Left lung (tissue), 4 donors: ENCODE measurements at regions not wholly inside any gene's neighbourhood (a gene's known extent, or its start where the extent isn't known, plus 50 kb on each side); places are given as distances from the start of the nearest gene placed in this dataset.

Experiments used
- ATAC-seq: fragments of 200-7000 bp; cut with Tn5 transposase; one replicate; pipeline ENCODE4 v1.9.1; 2020; ENCODE audit warnings: moderate library complexity
- DNase-seq, 4 donors: peaks; one replicate each; pipeline ENCODE4 v3.0.0-alpha.2; 2013 to 2020
- H3K27ac ChIP-seq, 2 donors: fragments of 200-600 bp; sonication (generic) in 1 of 2; one replicate each; pipeline versions ENCODE4 v1.5.0 to v1.8.0; 2020 to 2021
- H3K27me3 ChIP-seq, 2 donors: fragments of 200-600 bp; sonication (generic) in 1 of 2; one replicate each; pipeline versions ENCODE4 v1.5.0 to v1.8.0; 2020 to 2021
- H3K36me3 ChIP-seq, 2 donors: fragments of 200-600 bp; sonication (generic) in 1 of 2; one replicate each; pipeline versions ENCODE4 v1.5.0 to v1.8.0; 2020 to 2021
- H3K4me1 ChIP-seq, 2 donors: fragments of 200-600 bp; one replicate each; pipeline ENCODE4 v1.8.0; 2021
- H3K4me3 ChIP-seq, 2 donors: fragments of 200-600 bp; sonication (generic) in 1 of 2; one replicate each; pipeline versions ENCODE4 v1.5.0 to v1.8.0; 2020 to 2021; ENCODE audit warnings: mild to moderate bottlenecking in 1 of 2
- H3K9me3 ChIP-seq, 2 donors: fragments of 200-600 bp; sonication (generic) in 1 of 2; one replicate each; pipeline versions ENCODE4 v1.5.0 to v1.8.0; 2020 to 2021
- CTCF ChIP-seq, 2 donors: fragments of 200-600 bp; sonication (generic) in 1 of 2; IDR thresholded peaks; one replicate each; pipeline versions ENCODE4 v1.5.0 to v1.8.0; 2021; ENCODE audit warnings: antibody characterized with exemption in 2 of 2
- intact Hi-C, 2 donors: fragments of 100-400 bp; cut with DNase I; formaldehyde crosslinking; loops; one replicate each; pipeline versions ENCODE4 v1.11.2 to v1.14.2; 2022
- donor health status: DM: no; HTN: yes; CAD: no.
- donor health status: DM: no; HTN: no; CAD: no.

GRCh38 chr5:91910655-91911054 is 527.5 kb upstream of the ARRDC3 start:
- intact Hi-C loops = no loop called here
- H3K4me1 ChIP-seq = no peaks in the 10 kb centered on the region
- ATAC-seq (no peak), DNase-seq (no peak)
- TF ChIP-seq CTCF (IDR thresholded peaks at IDR 0.05) = no peak
- no peak overlapping the region for H3K4me3 ChIP-seq
- H3K36me3 ChIP-seq = no peaks in the 10 kb centered on the region
- no peaks in the 10 kb centered on the region for H3K9me3 ChIP-seq
- H3K27ac ChIP-seq = no peak overlapping the region
- H3K27me3 ChIP-seq = no peaks in the 10 kb centered on the region

- H3K36me3 ChIP-seq = no peaks in the 10 kb centered on the region
- no peaks in the 10 kb centered on the region for H3K9me3 ChIP-seq
- H3K4me1 ChIP-seq = no peaks in the 10 kb centered on the region
- no peak for TF ChIP-seq CTCF (IDR thresholded peaks at IDR 0.05)
- H3K27ac ChIP-seq = no peak overlapping the region
- H3K4me3 ChIP-seq = no peak overlapping the region
- no peaks in the 10 kb centered on the region for H3K27me3 ChIP-seq
- ATAC-seq (no peak), DNase-seq (no peak)
- intact Hi-C loops = no loop called here
Observed at GRCh38 chr5:91910247-91910646, 527.1 kb upstream of the ARRDC3 start.

DNA sequence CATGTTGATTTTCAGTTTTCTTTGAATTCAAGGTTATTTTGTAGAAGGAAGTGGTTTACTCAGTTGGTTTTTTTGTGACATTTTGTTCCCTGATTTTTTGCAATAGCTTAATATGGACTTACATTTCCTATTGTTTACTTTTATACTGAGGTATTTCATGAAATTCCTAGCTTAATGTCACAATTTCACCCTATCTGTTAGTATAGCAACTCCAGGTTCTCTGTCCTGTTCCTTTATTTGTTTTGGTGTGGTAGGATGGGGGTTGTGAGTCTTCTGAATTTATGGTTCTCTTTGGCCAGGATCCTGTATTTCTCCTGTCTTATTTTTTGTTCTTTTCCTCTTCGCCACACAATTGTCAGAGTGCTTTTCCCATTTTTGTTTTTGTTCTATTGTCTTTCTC is 523.4 kb upstream of the ARRDC3 start:
- H3K27me3 ChIP-seq = no peaks in the 10 kb centered on the region
- H3K9me3 ChIP-seq = no peaks in the 10 kb centered on the region
- TF ChIP-seq CTCF (IDR thresholded peaks at IDR 0.05) = no peak
- no peak overlapping the region for H3K4me3 ChIP-seq
- no peaks in the 10 kb centered on the region for H3K4me1 ChIP-seq
- intact Hi-C loops = no loop called here
- no peaks in the 10 kb centered on the region for H3K36me3 ChIP-seq
- ATAC-seq = no peak
- no peak for DNase-seq
- no peak overlapping the region for H3K27ac ChIP-seq

- Histone ChIP-seq H3K4me1 (no peaks in the 10 kb centered on the region), H3K4me3 (no peak overlapping the region), H3K27me3 (no peaks in the 10 kb centered on the region), H3K27ac (no peak overlapping the region), H3K36me3 (no peaks in the 10 kb centered on the region), H3K9me3 (no peaks in the 10 kb centered on the region)
- DNase-seq (no peak), ATAC-seq (no peak)
- intact Hi-C loops = no loop called here
- no peak for TF ChIP-seq CTCF (IDR thresholded peaks at IDR 0.05)
Observed at GRCh38 chr5:91906027-91906426, 522.9 kb upstream of the ARRDC3 start.

- Histone ChIP-seq H3K36me3 (no peaks in the 10 kb centered on the region), H3K9me3 (no peaks in the 10 kb centered on the region), H3K4me3 (no peak overlapping the region), H3K27ac (no peak overlapping the region), H3K4me1 (no peaks in the 10 kb centered on the region), H3K27me3 (no peaks in the 10 kb centered on the region)
- ATAC-seq (no peak), DNase-seq (no peak)
- intact Hi-C loops = no loop called here
- TF ChIP-seq CTCF (IDR thresholded peaks at IDR 0.05) = no peak
Observed at GRCh38 chr5:91898898-91899297, 515.8 kb upstream of the ARRDC3 start.
